EH (cell line): ENCODE measurements at regions not wholly inside any gene's neighbourhood (a gene's known extent, or its start where the extent isn't known, plus 50 kb on each side); places are given as distances from the start of the nearest gene placed in this dataset.
A peak's percentile ranks its signal among the peaks of the same experiment; 100 is the strongest.
"Not testable (repeated sequence)": the region's sequence is repeated elsewhere in the genome, so short reads cannot be mapped to it uniquely, and the experiment has no call there.

ENCODE experiments used
- DNase-seq: peaks from one replicate; pipeline ENCODE4 v3.0.0-alpha.2; 2015; ENCODE audit warnings: low read depth

- DNase-seq, result no peak
Measured at GRCh38 chr6:125593746-125594145, 155.7 kb upstream of the HEY2 start.

GRCh38 chr6:125596020-125596419 is 153.4 kb upstream of the HEY2 start:
- DNase-seq, result no peak

GRCh38 chr6:125597411-125598253 is 151.8 kb upstream of the HEY2 start:
- peak; percentile 17 for DNase-seq

GRCh38 chr6:125598422-125598821 is 151.0 kb upstream of the HEY2 start:
- peak; percentile 61 for DNase-seq

- DNase-seq, result no peak
Measured at GRCh38 chr6:125604257-125604656, 145.2 kb upstream of the HEY2 start.

- DNase-seq, result peak; percentile 52
Measured at GRCh38 chr6:125611573-125612344, 137.7 kb upstream of the HEY2 start.

GRCh38 chr6:125612345-125612846 is 137.0 kb upstream of the HEY2 start:
- DNase-seq, result no peak

- DNase-seq, result no peak
Measured at GRCh38 chr6:125618629-125619028, 130.8 kb upstream of the HEY2 start.

- DNase-seq, result no peak
Measured at GRCh38 chr6:125623085-125623484, 126.3 kb upstream of the HEY2 start.

GRCh38 chr6:125631165-125631564 is 118.3 kb upstream of the HEY2 start:
- no peak for DNase-seq

- not testable (repeated sequence) for DNase-seq
Measured at GRCh38 chr6:125636011-125636410, 113.4 kb upstream of the HEY2 start.

- no peak for DNase-seq
Measured at GRCh38 chr6:125636671-125637070, 112.8 kb upstream of the HEY2 start.

GRCh38 chr6:125637207-125637606 is 112.2 kb upstream of the HEY2 start:
- DNase-seq, result no peak

GRCh38 chr6:125639466-125640020 is 109.9 kb upstream of the HEY2 start:
- DNase-seq, result no peak

- no peak for DNase-seq
Measured at GRCh38 chr6:125640441-125641150, 108.8 kb upstream of the HEY2 start.

GRCh38 chr6:125643967-125644661 is 105.3 kb upstream of the HEY2 start:
- DNase-seq, result not testable (repeated sequence)

- DNase-seq, result no peak
Measured at GRCh38 chr6:125647391-125647790, 102.0 kb upstream of the HEY2 start.

- DNase-seq, result not testable (repeated sequence)
Measured at GRCh38 chr6:125653752-125654151, 95.7 kb upstream of the HEY2 start.

- DNase-seq, result no peak
Measured at GRCh38 chr6:125655511-125655910, 93.9 kb upstream of the HEY2 start.

- no peak for DNase-seq
Measured at GRCh38 chr6:125656287-125656870, 93.1 kb upstream of the HEY2 start.

- no peak for DNase-seq
Measured at GRCh38 chr6:125658136-125658535, 91.3 kb upstream of the HEY2 start.
